GM21737 (cell line): ENCODE measurements at regions not wholly inside any gene's neighbourhood (a gene's known extent, or its start where the extent isn't known, plus 50 kb on each side); places are given as distances from the start of the nearest gene placed in this dataset.
"Not testable (repeated sequence)": the region's sequence is repeated elsewhere in the genome, so short reads cannot be mapped to it uniquely, and the experiment has no call there.

Experiments
- ATAC-seq: cut with Tn5 transposase; IDR thresholded peaks from one replicate; pipeline ENCODE4 v1.9.1; 2021; ENCODE audit warnings: mild to moderate bottlenecking, moderate library complexity; ENCODE audit not compliant: unreplicated experiment

DNA sequence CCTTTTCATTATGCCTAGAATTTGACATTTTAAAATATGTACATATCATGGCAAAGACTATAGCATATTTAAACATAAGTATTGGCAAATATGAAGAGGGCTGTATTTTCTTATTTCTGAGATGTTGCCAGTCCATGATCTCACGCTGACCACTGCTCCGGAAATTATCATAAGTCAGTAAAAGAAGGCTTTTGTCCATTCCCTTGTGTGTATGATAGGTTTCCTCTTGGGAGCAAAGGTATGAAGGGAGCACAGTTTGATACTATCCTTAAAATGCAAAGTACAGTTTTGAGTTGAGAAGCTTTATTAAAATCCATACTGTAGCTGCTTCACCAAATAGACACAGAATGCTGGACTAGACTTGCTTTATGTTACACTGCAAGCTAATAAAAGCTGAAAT, 52.6 kb upstream of the AGA start:
- no peak for ATAC-seq

GRCh38 chr4:177495626-177496025, 53.4 kb upstream of the AGA start:
- not testable (repeated sequence) for ATAC-seq

GRCh38 chr4:177499537-177499936, 57.3 kb upstream of the AGA start:
- ATAC-seq, result no peak

DNA sequence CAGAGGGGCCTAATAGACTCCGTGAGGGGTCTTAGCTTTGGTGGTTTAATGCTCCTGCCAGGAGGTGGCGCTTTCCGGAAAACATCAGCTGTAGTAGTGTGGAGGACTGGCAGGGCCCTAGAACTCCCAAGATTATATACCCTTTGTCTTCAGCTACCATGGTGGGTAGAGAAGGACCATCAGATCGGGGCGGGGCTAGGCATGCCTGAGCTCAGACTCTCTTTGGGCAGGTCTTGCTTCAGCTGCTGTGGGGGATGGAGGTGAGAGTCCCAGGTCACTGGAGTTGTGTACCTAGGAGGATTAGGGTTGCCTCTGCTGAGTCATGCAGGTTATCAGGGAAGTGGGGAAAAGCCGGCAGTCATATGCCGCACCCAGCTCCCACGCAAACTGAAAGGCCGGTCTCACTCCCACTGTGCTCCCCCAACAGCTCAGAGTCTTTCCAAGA, 63.0 kb upstream of the AGA start:
- ATAC-seq, result no peak

DNA sequence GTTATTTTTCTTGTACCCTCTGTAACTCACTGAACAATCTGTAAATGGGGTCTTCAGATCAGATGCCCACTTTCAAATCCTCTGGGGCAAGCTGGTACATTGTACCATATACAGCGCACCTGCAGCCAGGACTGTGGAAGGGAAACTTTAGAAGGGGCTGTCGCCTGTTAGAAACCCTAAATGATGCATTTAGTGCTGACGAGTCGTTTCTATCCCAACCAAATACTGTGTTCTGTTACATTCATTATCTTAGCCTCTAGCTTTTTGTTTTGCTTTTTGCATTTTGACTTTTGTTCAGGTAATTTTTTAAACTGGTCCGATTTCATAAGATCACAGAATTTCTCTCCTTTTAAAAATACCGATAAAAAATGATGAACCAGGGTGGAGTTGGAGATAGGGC, 66.4 kb upstream of the AGA start:
- ATAC-seq, result no peak

- ATAC-seq, result no peak
Measured at GRCh38 chr4:177509226-177509745, 67.0 kb upstream of the AGA start.

GRCh38 chr4:177511611-177512010, 69.4 kb upstream of the AGA start:
- no peak for ATAC-seq

- no peak for ATAC-seq
Measured at GRCh38 chr4:177512646-177513045, 70.4 kb upstream of the AGA start.

- no peak for ATAC-seq
Measured at GRCh38 chr4:177517862-177518261, 75.6 kb upstream of the AGA start.

DNA sequence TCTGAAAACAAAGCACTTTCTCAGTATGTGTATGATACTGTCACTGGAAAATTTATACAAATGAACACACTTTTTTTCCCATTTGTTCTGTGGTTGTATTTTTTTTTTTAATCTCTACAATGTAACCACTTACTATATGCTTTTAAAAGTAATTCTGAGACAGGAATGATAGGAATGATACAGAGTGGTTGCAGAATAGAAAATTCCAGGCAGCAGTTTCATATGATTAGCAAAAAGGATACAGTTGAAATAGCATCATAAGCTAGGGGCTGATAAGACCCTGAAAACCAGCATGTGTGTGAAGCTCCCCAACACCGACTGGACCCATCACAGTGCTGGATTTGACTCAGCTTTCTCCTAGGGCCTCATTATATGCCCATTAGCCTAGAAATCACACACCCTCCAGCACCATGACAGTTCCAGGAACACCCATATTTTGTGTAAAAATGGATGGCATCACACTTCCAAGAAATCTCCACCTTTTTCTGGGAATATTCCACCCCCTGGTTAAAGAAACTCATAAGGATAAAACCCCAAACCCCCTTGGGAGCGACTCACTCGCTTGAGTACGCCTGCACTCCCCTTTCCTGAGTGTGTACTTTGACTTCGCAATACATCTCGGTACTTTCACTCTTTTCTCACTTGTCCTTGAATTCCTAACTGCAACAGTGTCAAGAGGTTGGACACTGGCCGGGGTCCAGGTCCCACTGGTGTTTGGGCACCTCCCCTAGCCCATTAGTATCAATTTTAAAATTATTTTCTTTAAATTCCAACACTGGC, 77.4 kb upstream of the AGA start:
- ATAC-seq, result no peak

DNA sequence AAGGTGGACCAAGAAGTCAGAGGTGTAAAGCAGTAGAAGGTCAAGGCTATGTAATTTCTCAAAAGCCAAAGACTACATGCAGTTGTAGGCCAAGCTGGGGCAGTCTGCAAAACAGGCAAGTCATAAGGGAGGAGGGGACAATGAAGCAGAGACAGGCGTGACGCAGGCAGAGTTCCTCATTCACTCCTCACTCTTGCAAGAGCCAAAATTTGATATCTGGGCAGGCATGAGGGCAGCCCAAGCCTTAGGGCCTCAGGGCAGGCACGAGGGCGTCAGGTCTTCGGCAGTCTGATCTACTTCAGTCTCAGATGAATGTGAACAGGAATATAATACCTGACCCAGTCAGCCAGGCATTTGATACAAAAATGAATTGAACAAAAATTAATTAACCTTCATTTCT, 86.4 kb upstream of the AGA start:
- ATAC-seq, result no peak

GRCh38 chr4:177530561-177530960, 88.3 kb upstream of the AGA start:
- no peak for ATAC-seq

DNA sequence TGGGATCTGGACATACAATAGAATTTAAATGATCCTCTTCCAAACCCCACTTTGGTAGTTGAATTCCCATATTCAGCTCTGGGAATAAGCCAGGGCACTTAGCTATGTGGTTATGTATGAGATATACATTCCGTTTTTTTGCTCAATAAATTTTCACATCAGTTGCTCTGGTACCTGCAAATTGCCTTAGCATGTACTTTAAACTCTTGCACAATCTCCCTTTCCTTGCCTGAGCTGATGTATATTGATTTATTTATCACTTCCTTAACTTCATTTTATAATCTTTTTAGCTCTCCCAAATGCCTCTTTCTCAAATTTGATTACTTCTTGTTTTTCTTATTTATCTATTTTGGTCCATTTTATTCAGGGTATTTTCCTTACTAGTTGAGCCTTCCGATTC, 90.1 kb upstream of the AGA start:
- ATAC-seq, result no peak

GRCh38 chr4:177534841-177535240, 92.6 kb upstream of the AGA start:
- ATAC-seq, result not testable (repeated sequence)

GRCh38 chr4:177546745-177547144, 104.5 kb upstream of the AGA start:
- no peak for ATAC-seq

DNA sequence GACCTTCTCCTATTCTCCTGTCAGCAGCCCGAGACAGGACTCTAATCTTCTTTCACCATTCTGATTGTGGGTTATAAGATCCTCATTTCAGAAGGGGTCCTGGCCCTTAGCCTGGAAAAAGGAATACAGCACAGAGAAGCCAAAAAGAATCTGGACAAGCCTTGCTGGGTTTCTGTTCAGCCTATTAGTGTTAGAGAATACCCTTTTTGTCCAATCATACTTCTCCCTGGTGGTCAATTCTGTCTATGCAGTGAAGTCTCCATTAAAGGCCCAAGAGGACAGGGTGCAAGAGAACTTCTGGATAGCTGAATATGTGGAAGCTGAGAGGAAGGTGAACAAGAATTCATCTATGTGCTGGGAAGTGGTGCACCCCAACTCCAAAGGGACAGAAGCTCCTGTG, 105.7 kb upstream of the AGA start:
- no peak for ATAC-seq

DNA sequence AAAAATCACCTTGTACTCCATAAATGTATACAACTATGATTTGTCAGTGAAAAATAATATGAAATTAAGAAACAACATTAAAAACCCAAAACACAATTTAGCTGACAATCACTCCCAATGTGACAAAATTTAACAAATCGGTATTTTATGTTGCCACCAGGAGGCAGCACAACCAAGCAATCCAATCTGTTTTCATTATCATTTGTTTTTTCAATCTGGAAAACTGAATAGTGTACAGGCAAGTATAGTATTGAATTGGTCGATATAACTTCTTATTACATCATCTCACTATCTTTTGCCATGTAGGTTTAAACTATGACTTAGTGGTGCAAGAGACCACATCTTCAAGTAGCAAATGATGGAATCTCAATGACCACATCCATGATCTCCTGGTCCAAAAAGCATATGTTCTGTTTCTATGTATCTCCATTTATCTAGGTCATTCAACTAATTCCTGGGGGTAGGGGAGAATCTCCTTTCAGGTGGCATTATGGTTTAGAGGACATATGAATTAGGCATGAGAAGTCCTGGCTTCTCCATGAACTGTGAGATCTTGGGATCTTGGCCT, 112.9 kb upstream of the AGA start:
- ATAC-seq, result no peak

GRCh38 chr4:177557416-177557815, 115.2 kb upstream of the AGA start:
- ATAC-seq, result no peak

GRCh38 chr4:177558995-177559394, 116.8 kb upstream of the AGA start:
- ATAC-seq, result no peak

DNA sequence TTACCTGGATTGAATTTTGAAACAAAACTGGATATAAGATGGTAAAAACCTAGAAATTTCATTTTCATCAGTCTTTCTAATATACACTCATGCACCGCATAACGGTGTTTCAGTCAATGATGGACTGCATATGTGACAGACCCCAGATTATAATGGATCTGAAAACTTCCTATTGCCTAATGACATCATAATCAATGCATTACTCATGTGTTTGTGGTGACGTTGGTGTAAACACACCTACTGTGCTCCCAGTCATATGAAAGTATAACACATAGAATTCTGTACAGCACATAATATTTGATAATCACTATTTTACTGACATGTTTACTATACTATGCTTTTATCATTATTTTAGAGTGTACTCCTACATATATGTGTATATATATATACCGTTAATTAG, 119.9 kb upstream of the AGA start:
- ATAC-seq, result no peak

DNA sequence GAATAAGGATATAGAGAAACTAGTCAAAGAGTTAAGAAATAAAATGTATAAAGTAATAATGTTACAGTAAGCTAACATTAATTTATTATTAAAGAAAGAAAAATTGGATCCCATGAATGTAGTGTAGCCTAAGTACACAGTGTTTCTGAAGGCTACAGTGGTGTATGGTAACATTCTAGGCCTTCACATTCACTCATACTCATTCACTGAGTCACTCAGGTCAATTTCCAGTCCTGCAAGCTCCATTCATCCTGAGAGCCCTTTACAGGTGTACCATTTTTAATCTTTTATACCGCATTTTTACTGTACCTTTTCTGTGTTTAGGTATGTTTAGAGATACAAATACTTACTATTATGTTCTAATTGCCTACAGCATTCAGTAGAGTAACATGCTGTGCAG, 120.6 kb upstream of the AGA start:
- ATAC-seq, result no peak

DNA sequence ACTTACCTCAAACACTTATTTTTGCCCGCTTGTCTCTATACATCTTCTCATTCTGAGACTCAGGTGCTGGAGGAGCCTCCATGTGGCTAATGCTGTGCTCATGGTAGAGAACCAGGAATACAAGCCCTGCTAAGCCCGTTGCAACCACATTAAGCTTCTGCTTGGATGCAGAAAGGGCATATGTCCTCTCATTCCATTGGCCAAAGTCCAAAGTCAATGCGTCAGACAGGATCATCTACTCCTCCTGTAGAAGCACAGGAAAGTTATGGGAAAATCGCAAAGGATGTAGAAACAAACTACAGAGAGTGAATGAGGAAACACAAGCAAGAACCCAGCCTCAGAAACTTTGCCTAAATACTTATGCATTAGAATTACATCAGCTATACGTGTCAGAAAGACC, 124.5 kb upstream of the AGA start:
- ATAC-seq, result no peak

GRCh38 chr4:177568931-177569330, 126.7 kb upstream of the AGA start:
- no peak for ATAC-seq
